Dermis microvascular lymphatic vessel endothelial cell (primary cell): ENCODE measurements at regions not wholly inside any gene's neighbourhood (a gene's known extent, or its start where the extent isn't known, plus 50 kb on each side); places are given as distances from the start of the nearest gene placed in this dataset.

Experiments
- DNase-seq, 2 donors: peaks; one replicate each; pipeline versions ENCODE4 v3.0.0 to v3.0.0-alpha.2; 2010; ENCODE audit warnings: low read depth in 2 of 2

GRCh38 chr20:53838311-53838868 lies 232.0 kb downstream of the BCAS1 start:
- DNase-seq = no peak

DNA sequence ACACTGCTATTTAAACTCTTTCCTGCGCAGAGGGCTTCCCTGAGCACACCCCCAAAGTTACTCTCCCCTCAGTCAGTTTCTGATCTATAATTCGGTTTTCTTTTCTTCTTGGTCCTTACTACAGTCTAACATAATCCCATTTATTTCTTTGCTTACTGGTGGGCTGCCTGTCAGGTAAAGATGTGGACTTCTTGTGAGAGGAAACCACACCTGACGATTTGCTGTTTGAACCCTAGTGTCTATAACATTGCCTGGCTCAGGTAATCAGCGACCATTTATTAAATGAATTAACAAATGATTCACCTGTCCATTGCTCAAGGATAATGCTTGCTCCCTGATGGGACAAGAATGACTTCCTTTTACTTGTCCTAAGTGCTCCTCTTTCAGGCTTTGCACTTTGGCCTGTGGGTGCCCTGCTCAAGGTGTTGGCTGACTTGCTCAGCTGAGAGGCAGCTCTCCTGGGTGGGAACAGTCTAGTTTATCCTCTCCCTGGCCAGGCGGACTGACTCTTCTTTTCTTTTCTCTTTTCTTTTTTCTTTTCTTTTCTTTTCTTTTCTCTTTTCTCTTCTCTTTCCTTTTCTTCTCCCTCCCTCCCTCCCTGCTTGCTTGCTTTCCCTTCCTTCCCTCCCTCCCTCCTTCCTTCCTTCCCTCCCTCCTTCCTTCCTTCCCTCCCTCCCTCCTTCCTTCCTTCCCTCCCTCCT lies 233.1 kb downstream of the BCAS1 start:
- no peak for DNase-seq

DNA sequence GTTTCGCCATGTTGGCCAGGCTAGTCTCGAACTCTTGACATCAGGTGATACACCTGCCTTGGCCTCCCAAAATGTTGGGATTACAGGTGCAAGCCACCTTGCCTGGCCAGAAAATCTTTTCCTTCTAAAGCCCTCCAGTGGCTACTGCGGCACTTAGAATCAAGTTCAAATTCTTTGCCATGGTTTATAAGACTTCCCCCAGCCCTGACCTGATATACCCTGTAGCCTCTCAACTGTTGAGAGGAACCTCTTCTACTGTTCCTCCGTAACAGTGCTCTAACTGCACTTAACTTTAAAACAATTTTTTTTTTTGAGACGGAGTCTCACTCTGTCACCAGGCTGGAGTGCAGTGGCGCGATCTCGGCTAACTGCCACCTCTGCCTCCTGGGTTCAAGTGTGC lies 235.6 kb downstream of the BCAS1 start:
- no peak for DNase-seq

- DNase-seq = peak in 1 of 2 donors; percentile 15
Observed at GRCh38 chr20:53834062-53834442, 236.3 kb downstream of the BCAS1 start.

DNA sequence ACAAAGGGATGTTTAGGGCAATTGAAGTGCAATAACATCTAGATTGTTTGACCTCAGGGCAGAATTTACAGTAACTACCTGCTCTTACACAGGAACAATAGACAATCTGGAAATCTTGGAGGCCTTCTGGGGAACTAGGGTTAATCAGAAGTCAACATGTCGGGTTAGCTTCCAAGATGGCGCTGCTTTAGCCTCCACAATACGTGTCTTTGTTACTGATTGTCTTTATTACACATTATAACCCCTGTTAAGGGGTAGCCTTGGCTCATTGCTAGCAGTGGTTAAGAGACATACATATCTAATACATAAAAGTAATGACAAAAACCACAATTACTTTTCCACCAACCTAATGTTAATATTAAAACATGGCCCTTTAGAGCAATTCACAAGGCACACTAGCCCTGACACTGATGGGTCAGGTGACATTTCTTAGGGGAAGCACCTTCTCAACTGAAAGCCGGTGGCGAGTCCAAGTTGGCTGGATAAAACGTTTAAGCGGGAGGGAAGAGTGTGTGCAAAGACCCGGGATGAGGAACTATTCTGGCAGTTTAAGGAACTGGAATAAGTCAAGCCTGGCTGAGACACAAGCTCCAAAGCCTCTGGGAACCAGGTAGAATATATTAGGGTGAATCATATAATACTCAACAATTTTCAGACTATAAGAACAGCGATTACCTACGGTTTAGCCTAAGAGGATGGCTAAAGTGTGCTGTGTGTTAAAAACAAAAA lies 236.9 kb downstream of the BCAS1 start:
- no peak for DNase-seq

- DNase-seq = no peak
Observed at GRCh38 chr20:53832499-53832898, 237.9 kb downstream of the BCAS1 start.

DNA sequence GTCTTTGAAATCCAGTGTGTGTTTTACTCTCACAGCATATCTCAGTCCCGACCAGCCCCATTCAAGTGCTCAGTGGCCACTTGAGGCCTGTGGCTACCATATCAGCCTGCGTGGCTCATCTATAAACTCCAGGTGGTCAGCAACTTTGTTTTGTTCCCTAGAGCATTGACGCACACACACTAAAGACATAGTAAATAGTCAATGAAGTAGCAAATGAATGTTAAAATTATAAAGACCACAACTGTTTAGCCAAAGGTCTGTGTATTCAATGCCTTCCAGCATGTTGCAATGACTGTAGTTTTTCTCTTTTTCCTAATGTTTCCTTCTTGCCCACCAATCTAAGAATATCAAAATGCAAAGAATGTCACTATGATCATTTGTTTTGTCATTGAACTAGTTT lies 238.2 kb upstream of the ZNF217 start:
- no peak for DNase-seq

- no peak for DNase-seq
Observed at GRCh38 chr20:53831228-53831627, 237.6 kb upstream of the ZNF217 start.

DNA sequence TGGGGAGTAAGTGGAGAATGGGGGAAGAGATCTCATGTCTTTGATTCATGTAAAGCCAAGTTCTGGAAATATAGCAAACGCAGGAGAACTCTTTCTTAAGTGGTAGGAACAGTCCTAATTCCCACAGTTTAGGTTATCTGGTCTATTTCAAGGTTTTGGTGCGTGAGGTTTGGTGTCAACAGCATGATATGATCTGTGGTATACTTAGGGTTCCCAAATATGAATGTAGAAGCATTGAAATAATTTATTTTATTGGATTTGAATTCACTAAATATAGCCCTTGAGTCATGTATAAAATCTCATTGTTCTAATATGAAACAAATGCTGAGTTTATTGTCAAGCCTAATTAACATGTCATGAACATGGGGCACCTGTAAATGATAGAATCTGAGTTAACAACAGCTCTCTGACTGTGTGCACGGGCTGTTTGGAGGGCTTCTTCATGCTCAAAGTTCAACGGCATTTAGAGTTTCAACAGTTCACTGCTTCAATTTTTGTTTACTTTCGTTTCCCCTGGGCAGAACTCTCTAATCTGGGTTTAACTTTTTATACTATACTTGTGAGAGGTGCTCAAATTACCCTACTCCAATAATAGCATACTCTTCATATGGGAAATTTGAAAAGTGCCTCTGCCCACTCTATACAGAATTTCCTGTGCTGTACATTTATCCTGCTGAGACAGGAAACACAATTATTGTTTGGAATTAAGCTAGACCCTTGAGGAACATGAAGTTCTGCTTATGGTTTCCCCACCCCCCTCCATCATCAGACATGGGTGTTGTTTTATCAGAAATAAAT lies 236.3 kb upstream of the ZNF217 start:
- peak in 1 of 2 donors; percentile 67 for DNase-seq

- peak in 1 of 2 donors; percentile 93 for DNase-seq
Observed at GRCh38 chr20:53829255-53829723, 235.7 kb upstream of the ZNF217 start.

- DNase-seq = peak; percentile 23 to 97
Observed at GRCh38 chr20:53828682-53829254, 235.1 kb upstream of the ZNF217 start.

DNA sequence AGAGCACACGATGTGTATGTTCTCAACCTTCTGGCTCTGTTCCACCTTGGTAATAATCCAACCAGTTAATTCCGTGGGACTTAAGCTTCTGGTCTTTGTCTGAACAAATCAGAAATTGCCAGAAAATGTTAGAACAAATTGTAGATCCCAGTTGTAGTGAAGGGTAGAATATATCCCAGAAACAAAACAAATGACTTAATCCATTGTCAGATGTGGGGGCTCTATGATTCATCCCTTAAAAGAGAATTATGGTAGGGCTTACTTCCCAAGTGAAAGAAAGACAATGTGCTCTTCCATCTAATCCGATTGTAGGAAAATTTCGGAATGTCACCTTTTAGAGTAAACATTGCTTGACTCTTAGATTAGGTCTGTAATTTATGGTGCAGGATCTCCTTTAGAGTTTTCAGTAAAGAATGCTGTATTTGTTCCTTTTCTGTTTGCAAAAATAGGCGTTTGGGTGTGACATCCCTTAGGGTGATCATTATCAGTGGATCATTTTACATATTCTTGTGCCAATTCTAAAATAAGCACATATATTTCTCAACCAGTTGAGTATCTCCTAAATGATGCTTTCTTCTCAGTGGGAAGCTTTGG lies 234.5 kb upstream of the ZNF217 start:
- peak; percentile 29 to 99 for DNase-seq

DNA sequence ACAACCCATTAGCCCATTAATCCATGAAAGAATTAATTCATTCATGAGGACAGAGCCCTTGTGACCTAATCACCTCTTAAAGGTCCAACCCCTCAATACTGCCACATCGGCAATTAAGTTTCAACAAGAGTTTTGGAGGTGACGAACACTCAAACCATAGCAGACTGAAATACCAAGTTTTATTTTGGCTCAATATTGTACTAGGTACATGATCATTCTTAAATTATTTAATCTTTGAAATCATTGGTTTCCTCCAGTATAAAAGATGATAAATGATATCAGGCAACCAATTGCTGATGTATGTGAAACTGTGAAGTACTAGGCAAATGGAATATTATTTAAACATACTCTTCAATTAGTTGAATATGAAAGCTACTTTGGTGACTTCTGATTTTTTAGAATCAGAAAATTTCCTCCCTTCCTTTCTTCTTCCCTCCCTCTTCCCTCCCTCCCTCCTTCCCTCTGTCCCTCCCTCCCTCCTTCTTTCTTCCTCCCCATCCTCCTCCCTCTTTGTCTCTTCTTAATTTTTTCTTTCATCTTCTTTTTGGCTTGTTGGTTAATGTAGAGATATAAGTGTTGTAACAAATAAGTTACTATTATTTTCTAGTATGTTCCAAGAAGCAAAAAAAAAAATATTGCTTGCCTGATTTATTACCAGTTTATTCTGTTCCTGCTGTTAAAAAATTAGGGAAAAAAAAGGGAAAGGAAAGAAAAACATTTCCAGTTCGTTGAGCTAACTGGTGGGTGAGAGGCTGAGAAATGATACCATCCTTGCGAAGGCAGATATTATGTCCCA lies 233.9 kb upstream of the ZNF217 start:
- DNase-seq = no peak

DNA sequence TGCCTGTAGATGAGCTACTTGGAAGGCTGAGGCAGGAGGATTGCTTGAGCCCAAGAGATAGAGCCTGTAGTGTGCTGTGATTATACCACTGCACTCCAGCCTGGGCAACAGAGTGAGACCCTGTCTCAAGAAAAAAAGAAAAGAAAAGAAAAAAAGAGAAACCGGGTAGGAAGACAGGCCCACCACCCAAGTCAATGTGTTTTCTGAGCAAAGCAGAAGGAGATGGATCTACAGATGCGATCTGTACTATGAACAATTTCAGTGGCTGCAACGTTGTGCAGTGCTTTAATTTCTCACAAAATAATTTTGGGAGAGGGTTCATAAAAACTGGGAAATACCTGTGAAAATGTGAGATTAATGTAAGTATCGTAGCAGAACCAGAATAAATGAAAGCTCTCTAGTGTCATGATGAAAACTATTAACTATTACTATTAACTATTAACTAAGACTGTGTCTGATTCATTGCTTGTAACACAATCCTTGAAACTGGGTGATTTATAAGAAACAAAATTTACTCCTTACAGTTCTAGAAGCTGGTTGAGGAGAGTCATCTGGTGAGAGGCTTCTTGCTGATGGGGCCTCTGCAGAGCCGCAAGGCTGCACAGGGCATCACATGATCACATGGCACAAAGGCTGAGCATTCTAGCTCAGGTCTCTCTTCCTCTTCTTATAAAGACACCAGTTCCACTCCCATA lies 233.1 kb upstream of the ZNF217 start:
- no peak for DNase-seq

DNA sequence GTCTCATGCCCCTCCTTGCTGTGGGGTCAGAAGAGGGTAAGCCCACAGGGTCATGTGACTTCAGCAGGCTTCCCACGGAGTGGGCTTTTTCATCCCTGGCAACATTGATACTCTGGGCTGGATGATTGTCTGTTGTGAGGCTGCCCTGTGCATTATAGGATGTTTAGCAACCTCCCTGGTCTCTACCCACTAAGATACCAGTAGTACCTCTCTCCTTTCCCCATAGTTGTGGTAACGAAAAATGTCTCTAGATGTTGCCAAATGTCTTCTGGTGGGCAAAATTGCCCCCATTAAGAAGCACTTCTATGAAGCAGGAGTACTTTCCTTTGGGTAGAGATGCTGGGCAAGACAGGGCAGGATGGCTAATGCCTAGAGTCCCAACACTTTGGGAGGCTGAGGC lies 232.5 kb upstream of the ZNF217 start:
- no peak for DNase-seq

GRCh38 chr20:53825282-53825681 lies 231.6 kb upstream of the ZNF217 start:
- DNase-seq = no peak

DNA sequence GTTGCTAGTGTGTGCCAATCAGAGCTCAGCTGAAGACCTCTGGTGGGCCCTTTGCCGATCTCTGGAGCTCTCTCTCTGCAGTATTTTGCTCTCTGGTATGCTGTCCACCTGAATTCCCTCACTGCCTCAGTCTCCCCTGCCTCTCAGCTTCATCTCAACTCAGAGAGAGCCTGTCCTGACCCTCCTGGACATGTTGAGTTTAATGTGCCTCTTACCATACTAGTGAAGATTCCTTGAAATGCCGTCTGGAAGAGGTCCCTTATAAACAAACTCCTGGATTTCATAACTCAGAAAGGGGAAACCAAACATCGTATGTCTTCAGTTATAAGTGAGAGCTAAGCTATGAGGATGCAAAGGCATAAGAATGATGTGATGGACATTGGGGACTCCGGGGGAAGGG lies 231.1 kb upstream of the ZNF217 start:
- no peak for DNase-seq

DNA sequence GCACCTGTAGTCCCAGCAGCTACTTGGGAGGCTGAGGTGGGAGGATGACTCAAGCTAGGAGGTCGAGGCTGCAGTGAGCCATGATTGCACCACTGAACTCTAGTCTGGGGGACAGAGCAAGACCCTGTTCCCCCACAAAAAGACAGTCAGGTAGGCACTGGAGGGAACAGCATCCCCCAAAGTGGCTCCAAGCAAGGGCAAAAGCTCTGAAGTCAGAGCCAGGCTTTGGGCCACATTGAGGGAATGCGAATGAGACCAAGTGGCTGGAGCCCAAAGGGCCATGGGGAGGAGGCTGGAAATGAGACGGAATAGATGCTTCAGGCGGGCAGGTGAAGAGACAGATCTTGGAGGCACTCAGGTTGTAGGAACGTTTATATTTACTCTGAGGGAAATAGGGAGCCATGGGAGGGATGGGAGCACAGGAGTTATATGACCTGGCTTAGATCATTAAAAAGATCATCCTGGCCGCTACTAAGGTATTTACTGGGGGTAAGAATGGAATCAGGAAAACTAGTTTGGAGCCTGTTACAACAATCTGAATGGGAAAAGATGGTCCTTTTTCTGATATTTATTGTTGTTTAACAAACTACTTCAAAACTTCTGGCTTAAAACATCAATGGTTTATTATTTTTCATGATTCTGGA lies 229.6 kb upstream of the ZNF217 start:
- no peak for DNase-seq

DNA sequence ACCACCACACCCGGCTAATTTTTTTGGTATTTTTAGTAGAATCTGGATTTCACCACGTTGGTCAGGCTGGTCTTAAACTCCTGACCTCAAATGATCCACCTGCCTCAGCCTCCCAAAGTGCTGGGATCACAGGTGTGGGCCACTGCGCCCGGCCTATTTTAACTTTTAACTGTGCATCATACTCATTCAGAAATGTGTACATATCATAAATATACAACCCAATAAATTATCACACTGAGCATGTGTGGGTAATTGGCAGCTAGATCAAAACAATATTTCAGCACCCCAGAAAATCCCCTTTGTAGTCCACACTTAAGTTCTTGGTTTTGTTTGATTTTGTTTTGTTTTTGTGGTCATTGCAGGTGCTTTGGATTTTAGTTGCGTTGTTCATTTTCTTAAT lies 228.9 kb upstream of the ZNF217 start:
- DNase-seq = no peak
